Trophoblast cell (in vitro differentiated cells and primary cell): ENCODE measurements at regions not wholly inside any gene's neighbourhood (a gene's known extent, or its start where the extent isn't known, plus 50 kb on each side); places are given as distances from the start of the nearest gene placed in this dataset.
"Not testable (repeated sequence)": the region's sequence is repeated elsewhere in the genome, so short reads cannot be mapped to it uniquely, and the experiment has no call there.

Source experiments
- DNase-seq, 2 donors: peaks; one replicate each; pipeline ENCODE4 v3.0.0-alpha.2; 2016
- H2AFZ ChIP-seq: 2 replicates; pipeline ENCODE4 v1.6.1; 2013; ENCODE audit warnings: low read length, moderate library complexity, mild to moderate bottlenecking; ENCODE audit not compliant: insufficient read depth, poor library complexity
- H2AK5ac ChIP-seq: 2 replicates; pipeline ENCODE4 v1.6.1; 2013; ENCODE audit warnings: mild to moderate bottlenecking, low read length
- H2BK120ac ChIP-seq: 2 replicates; pipeline ENCODE4 v1.6.1; 2013; ENCODE audit warnings: low read length, mild to moderate bottlenecking, moderate library complexity; ENCODE audit not compliant: insufficient read depth, poor library complexity
- H2BK12ac ChIP-seq: 2 replicates; pipeline ENCODE4 v1.6.1; 2013; ENCODE audit warnings: mild to moderate bottlenecking, low read length, moderate library complexity
- H2BK5ac ChIP-seq: 2 replicates; pipeline ENCODE4 v1.6.1; 2013; ENCODE audit warnings: low read length, low read depth, moderate library complexity, mild to moderate bottlenecking; ENCODE audit not compliant: poor library complexity
- H3K14ac ChIP-seq: 2 replicates; pipeline ENCODE4 v1.6.1; 2013; ENCODE audit warnings: mild to moderate bottlenecking, low read length
- H3K18ac ChIP-seq: 2 replicates; pipeline ENCODE4 v1.6.1; 2013; ENCODE audit warnings: mild to moderate bottlenecking, low read length
- H3K23ac ChIP-seq: 2 replicates; pipeline ENCODE4 v1.6.1; 2013; ENCODE audit warnings: low read length
- H3K27ac ChIP-seq: 2 replicates; pipeline ENCODE4 v1.5.1; 2013; ENCODE audit warnings: low read depth, mild to moderate bottlenecking, inconsistent platforms, low read length, moderate library complexity
- H3K27me3 ChIP-seq: 2 replicates; pipeline ENCODE4 v1.6.1; 2013; ENCODE audit warnings: inconsistent platforms, mild to moderate bottlenecking, low read length, moderate library complexity; ENCODE audit not compliant: insufficient read depth
- H3K36me3 ChIP-seq, 2 experiments: 1 replicate in 1 of 2; 2 replicates in 1 of 2; pipeline ENCODE4 v1.6.1; 2013; ENCODE audit warnings: low read length in 2 of 2, mild to moderate bottlenecking in 2 of 2, moderate library complexity in 1 of 2; ENCODE audit not compliant: insufficient read depth in 2 of 2, control insufficient read depth in 1 of 2
- H3K4ac ChIP-seq: 2 replicates; pipeline ENCODE4 v1.6.1; 2013; ENCODE audit warnings: low read depth, mild to moderate bottlenecking, low read length, moderate library complexity
- H3K4me1 ChIP-seq, 2 experiments: 1 replicate in 1 of 2; 2 replicates in 1 of 2; pipeline ENCODE4 v1.6.1; 2013; ENCODE audit warnings: low read length in 2 of 2, mild to moderate bottlenecking in 2 of 2, moderate library complexity in 1 of 2; ENCODE audit not compliant: insufficient read depth in 2 of 2, control insufficient read depth in 1 of 2
- H3K4me2 ChIP-seq: 2 replicates; pipeline ENCODE4 v1.6.1; 2013; ENCODE audit warnings: inconsistent platforms, mild to moderate bottlenecking, low read length, moderate library complexity
- H3K4me3 ChIP-seq: 2 replicates; pipeline ENCODE4 v1.5.1; 2013; ENCODE audit warnings: mild to moderate bottlenecking, low read depth, low read length, inconsistent platforms
- H3K79me1 ChIP-seq: one replicate; pipeline ENCODE4 v1.6.1; 2013; ENCODE audit warnings: low read length
- H3K79me2 ChIP-seq: 2 replicates; pipeline ENCODE4 v1.6.1; 2013; ENCODE audit warnings: low read length, mild to moderate bottlenecking; ENCODE audit not compliant: control insufficient read depth, insufficient read depth, poor library complexity
- H3K9ac ChIP-seq: 2 replicates; pipeline ENCODE4 v1.6.1; 2013; ENCODE audit warnings: mild to moderate bottlenecking, low read length
- H3K9me3 ChIP-seq: 2 replicates; pipeline ENCODE4 v1.6.1; 2013; ENCODE audit warnings: low read depth, mild to moderate bottlenecking, control low read depth, inconsistent platforms, low read length; ENCODE audit not compliant: insufficient read depth
- H4K12ac ChIP-seq: 2 replicates; pipeline ENCODE4 v1.6.1; 2013; ENCODE audit warnings: low read depth, mild to moderate bottlenecking, low read length, moderate library complexity
- H4K8ac ChIP-seq: 2 replicates; pipeline ENCODE4 v1.6.1; 2013; ENCODE audit warnings: low read depth, mild to moderate bottlenecking, low read length, moderate library complexity
- H4K91ac ChIP-seq: one replicate; pipeline ENCODE4 v1.6.1; 2013; ENCODE audit warnings: low read depth, mild to moderate bottlenecking, low read length, moderate library complexity
- WGBS: extraction: QIAGEN DNeasy Blood & Tissue Kit; methylation state at CpG from one replicate; pipeline ENCODE4 v1.1.7; 2013; ENCODE audit warnings: missing lambda C conversion rate; ENCODE audit not compliant: insufficient read length, insufficient coverage; ENCODE audit errors: extremely low coverage; 5-methylcytosine and 5-hydroxymethylcytosine counted together

DNA sequence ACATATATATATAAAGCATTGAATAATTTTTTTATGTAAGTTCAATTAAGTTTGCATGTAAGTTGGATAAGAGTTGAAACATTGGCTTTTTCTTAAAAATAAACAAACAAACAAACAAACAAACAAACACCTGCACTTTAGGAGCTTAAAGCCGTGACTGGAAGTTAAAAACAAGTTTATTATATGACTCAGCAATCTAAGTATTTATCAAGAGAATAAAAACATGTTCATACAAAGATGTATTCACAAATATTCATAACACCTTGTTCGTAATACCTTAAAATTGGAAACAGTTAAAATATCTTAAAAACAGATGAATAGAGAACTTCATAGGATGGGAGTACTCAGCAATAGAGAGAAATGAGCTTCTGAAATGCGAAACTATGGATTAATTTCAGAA lies 61.5 kb upstream of the ANXA1 start:
- H3K9ac ChIP-seq = no peak overlapping the region
- H2BK120ac ChIP-seq = no peak overlapping the region
- H2AK5ac ChIP-seq = no peak overlapping the region
- WGBS = no CpG with 5 or more reads among the region's 3 CpGs
- H3K4ac ChIP-seq = no peak overlapping the region
- H3K4me3 ChIP-seq = no peak overlapping the region
- H3K36me3 ChIP-seq = no peaks in the 10 kb centered on the region
- no peak overlapping the region for H2AFZ ChIP-seq
- H2BK12ac ChIP-seq = no peak overlapping the region
- H3K27me3 ChIP-seq = no peaks in the 10 kb centered on the region
- H3K79me1 ChIP-seq = no peaks in the 10 kb centered on the region
- no peak for DNase-seq
- H3K14ac ChIP-seq = no peak overlapping the region
- no peak overlapping the region for H2BK5ac ChIP-seq
- H4K12ac ChIP-seq = no peak overlapping the region
- no peak overlapping the region for H3K18ac ChIP-seq
- no peak overlapping the region for H4K8ac ChIP-seq
- no peaks in the 10 kb centered on the region for H3K9me3 ChIP-seq
- no peak overlapping the region for H3K23ac ChIP-seq
- no peak overlapping the region for H3K4me2 ChIP-seq
- H3K4me1 ChIP-seq = no peaks in the 10 kb centered on the region
- H3K79me2 ChIP-seq = no peaks in the 10 kb centered on the region
- H3K27ac ChIP-seq = no peak overlapping the region
- no peak overlapping the region for H4K91ac ChIP-seq

GRCh38 chr9:73089304-73089985 lies 62.2 kb upstream of the ANXA1 start:
- no peak overlapping the region for H4K12ac ChIP-seq
- no peak overlapping the region for H3K27ac ChIP-seq
- H4K91ac ChIP-seq = no peak overlapping the region
- H4K8ac ChIP-seq = no peak overlapping the region
- H3K9ac ChIP-seq = no peak overlapping the region
- no peaks in the 10 kb centered on the region for H3K27me3 ChIP-seq
- H2AFZ ChIP-seq = no peak overlapping the region
- H3K23ac ChIP-seq = no peak overlapping the region
- no peaks in the 10 kb centered on the region for H3K79me2 ChIP-seq
- H2BK120ac ChIP-seq = no peak overlapping the region
- no peaks in the 10 kb centered on the region for H3K4me1 ChIP-seq
- H2BK12ac ChIP-seq = no peak overlapping the region
- no CpG with 5 or more reads among the region's 3 CpGs for whole genome bisulfite sequencing
- no peak overlapping the region for H3K4ac ChIP-seq
- no peak for DNase-seq
- no peaks in the 10 kb centered on the region for H3K9me3 ChIP-seq
- no peak overlapping the region for H3K4me3 ChIP-seq
- H2AK5ac ChIP-seq = no peak overlapping the region
- H3K36me3 ChIP-seq = no peaks in the 10 kb centered on the region
- H3K14ac ChIP-seq = no peak overlapping the region
- H3K79me1 ChIP-seq = no peaks in the 10 kb centered on the region
- no peak overlapping the region for H2BK5ac ChIP-seq
- no peak overlapping the region for H3K4me2 ChIP-seq
- no peak overlapping the region for H3K18ac ChIP-seq

DNA sequence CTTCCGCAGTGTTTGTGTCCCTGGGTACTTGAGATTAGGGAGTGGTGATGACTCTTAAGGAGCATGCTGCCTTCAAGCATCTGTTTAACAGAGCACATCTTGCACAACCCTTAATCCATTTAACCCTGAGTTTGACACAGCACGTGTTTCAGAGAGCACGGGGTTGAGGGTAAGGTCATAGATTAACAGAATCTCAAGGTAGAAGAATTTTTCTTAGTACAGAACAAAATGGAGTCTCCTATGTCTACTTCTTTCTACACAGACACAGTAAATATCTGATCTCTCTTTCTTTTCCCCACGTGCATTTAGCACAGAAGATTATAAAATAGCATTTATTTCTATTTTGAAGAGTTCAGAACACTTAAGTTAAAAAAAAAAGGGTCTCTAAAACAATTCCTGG lies 63.8 kb upstream of the ANXA1 start:
- not testable (repeated sequence) for H4K91ac ChIP-seq, H2AK5ac ChIP-seq, H2AFZ ChIP-seq, DNase-seq, H2BK5ac ChIP-seq, H3K4ac ChIP-seq, H4K12ac ChIP-seq, H3K23ac ChIP-seq, H2BK120ac ChIP-seq, H3K9ac ChIP-seq, H3K9me3 ChIP-seq, H4K8ac ChIP-seq, H3K4me1 ChIP-seq, H3K4me2 ChIP-seq, H3K18ac ChIP-seq, H3K14ac ChIP-seq, H3K27ac ChIP-seq, H3K27me3 ChIP-seq, H3K79me2 ChIP-seq, H3K36me3 ChIP-seq, H3K79me1 ChIP-seq, H3K4me3 ChIP-seq, H2BK12ac ChIP-seq
- WGBS = no CpG with 5 or more reads among the region's 4 CpGs

GRCh38 chr9:73083519-73083918 lies 68.1 kb upstream of the ANXA1 start:
- no peaks in the 10 kb centered on the region for H3K79me1 ChIP-seq
- no peak overlapping the region for H2AK5ac ChIP-seq
- H3K4ac ChIP-seq = no peak overlapping the region
- peaks cover 3% of the 10 kb centered on the region in 2 experiments for H3K4me1 ChIP-seq
- H3K14ac ChIP-seq = no peak overlapping the region
- H3K4me3 ChIP-seq = no peak overlapping the region
- H3K79me2 ChIP-seq = no peaks in the 10 kb centered on the region
- H3K9me3 ChIP-seq = no peaks in the 10 kb centered on the region
- H2BK12ac ChIP-seq = no peak overlapping the region
- no peak overlapping the region for H4K12ac ChIP-seq
- H4K91ac ChIP-seq = no peak overlapping the region
- H2BK5ac ChIP-seq = no peak overlapping the region
- DNase-seq = no peak
- no peak overlapping the region for H3K23ac ChIP-seq
- H4K8ac ChIP-seq = no peak overlapping the region
- H3K36me3 ChIP-seq = no peaks in the 10 kb centered on the region
- H3K18ac ChIP-seq = no peak overlapping the region
- H3K27me3 ChIP-seq = no peaks in the 10 kb centered on the region
- no peak overlapping the region for H2BK120ac ChIP-seq
- H3K4me2 ChIP-seq = no peak overlapping the region
- no peak overlapping the region for H2AFZ ChIP-seq
- H3K9ac ChIP-seq = no peak overlapping the region
- no peak overlapping the region for H3K27ac ChIP-seq
